Ishikawa (cell line): ENCODE measurements at regions not wholly inside any gene's neighbourhood (a gene's known extent, or its start where the extent isn't known, plus 50 kb on each side); places are given as distances from the start of the nearest gene placed in this dataset.

Experiments used
- CEBPB ChIP-seq: IDR thresholded peaks from 2 replicates; pipeline ENCODE4 v1.6.1; 2012
- EGR1 ChIP-seq: IDR thresholded peaks from 2 replicates; pipeline ENCODE4 v1.6.1; 2012
- EP300 ChIP-seq: IDR thresholded peaks from 2 replicates; pipeline ENCODE4 v1.6.1; 2012; ENCODE audit warnings: borderline replicate concordance
- TAF1 ChIP-seq: IDR thresholded peaks from 2 replicates; pipeline ENCODE4 v1.6.1; 2012; ENCODE audit warnings: low read depth, mild to moderate bottlenecking
- TEAD4 ChIP-seq: IDR thresholded peaks from 2 replicates; pipeline ENCODE4 v1.6.1; 2012
- TF ChIP-seq, protein P1 (sequence below): IDR thresholded peaks from 2 replicates; pipeline ENCODE4 v1.6.1; 2012

DNA sequence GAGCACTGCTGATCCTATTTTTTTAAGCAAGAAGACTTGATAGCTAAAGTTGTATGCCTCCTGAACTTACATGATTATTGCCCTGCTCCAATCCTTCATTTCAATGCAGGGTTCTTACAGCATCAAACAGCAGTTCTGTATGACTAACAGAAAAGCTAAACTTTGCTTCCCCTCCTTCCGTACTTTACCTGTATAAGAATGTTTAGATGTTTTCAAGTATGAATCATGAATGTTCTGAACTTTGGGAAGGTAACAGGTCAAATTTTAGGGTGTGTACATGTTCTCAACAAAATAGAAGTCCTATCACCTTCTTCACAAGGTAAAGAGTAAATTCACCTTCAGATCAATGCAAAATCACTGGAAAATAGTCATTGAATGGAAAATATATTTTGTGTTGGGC, 972.6 kb upstream of the SEMA6A start:
- TF ChIP-seq TEAD4 (no peak), EP300 (no peak), EGR1 (no peak), CEBPB (no peak), TAF1 (no peak)
- TF ChIP-seq, protein P1, sequence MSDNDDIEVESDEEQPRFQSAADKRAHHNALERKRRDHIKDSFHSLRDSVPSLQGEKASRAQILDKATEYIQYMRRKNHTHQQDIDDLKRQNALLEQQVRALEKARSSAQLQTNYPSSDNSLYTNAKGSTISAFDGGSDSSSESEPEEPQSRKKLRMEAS: no peak
